Mucosa of rectum (tissue), 2 donors: ENCODE measurements at regions not wholly inside any gene's neighbourhood (a gene's known extent, or its start where the extent isn't known, plus 50 kb on each side); places are given as distances from the start of the nearest gene placed in this dataset.
A peak's percentile ranks its signal among the peaks of the same experiment; 100 is the strongest.

Experiments
- H3K27ac ChIP-seq, 2 donors: one replicate each; pipeline ENCODE4 v1.7.0; 2013; ENCODE audit warnings: inconsistent platforms in 2 of 2, low read depth in 2 of 2, low read length in 2 of 2
- H3K27me3 ChIP-seq, 2 donors: one replicate each; pipeline ENCODE4 v1.7.0; 2013; ENCODE audit warnings: low read length in 2 of 2; ENCODE audit not compliant: control insufficient read depth in 2 of 2, insufficient read depth in 2 of 2
- H3K36me3 ChIP-seq, 2 donors: one replicate each; pipeline ENCODE4 v1.7.0; 2013; ENCODE audit warnings: low read length in 2 of 2; ENCODE audit not compliant: control insufficient read depth in 2 of 2, insufficient read depth in 2 of 2
- H3K4me1 ChIP-seq, 2 donors: one replicate each; pipeline ENCODE4 v1.7.0; 2013; ENCODE audit warnings: low read length in 2 of 2, mild to moderate bottlenecking in 1 of 2; ENCODE audit not compliant: control insufficient read depth in 2 of 2, insufficient read depth in 2 of 2
- H3K4me3 ChIP-seq, 2 donors: one replicate each; pipeline ENCODE4 v1.7.0; 2013; ENCODE audit warnings: low read length in 2 of 2
- H3K9ac ChIP-seq, 2 donors: one replicate each; pipeline ENCODE4 v1.7.0; 2013; ENCODE audit warnings: low read length in 2 of 2, low read depth in 1 of 2, mild to moderate bottlenecking in 1 of 2
- H3K9me3 ChIP-seq, 2 donors: one replicate each; pipeline ENCODE4 v1.7.0; 2013; ENCODE audit warnings: low read length in 2 of 2; ENCODE audit not compliant: control insufficient read depth in 2 of 2
- donor health status: healthy.
- donor health status: Normal muscosa, but diverticular disease.

- Histone ChIP-seq H3K27me3 (peaks cover 0 to 3% of the 10 kb centered on the region in 2 donors), H3K9me3 (no peaks in the 10 kb centered on the region), H3K27ac (no peak overlapping the region), H3K4me1 (no peaks in the 10 kb centered on the region), H3K9ac (no peak overlapping the region), H3K4me3 (no peak overlapping the region), H3K36me3 (no peaks in the 10 kb centered on the region)
Observed at GRCh38 chrX:40953369-40953768, 131.9 kb upstream of the USP9X start.

- H3K4me1 ChIP-seq = no peaks in the 10 kb centered on the region
- no peak overlapping the region for H3K9ac ChIP-seq
- H3K36me3 ChIP-seq = no peaks in the 10 kb centered on the region
- H3K4me3 ChIP-seq = no peak overlapping the region
- no peak overlapping the region for H3K27ac ChIP-seq
- H3K27me3 ChIP-seq = peaks cover 0 to 4% of the 10 kb centered on the region in 2 donors
- H3K9me3 ChIP-seq = no peaks in the 10 kb centered on the region
Observed at GRCh38 chrX:40960041-40960440, 125.2 kb upstream of the USP9X start.

GRCh38 chrX:40962793-40963407 is 122.3 kb upstream of the USP9X start:
- H3K4me1 ChIP-seq = no peaks in the 10 kb centered on the region
- no peaks in the 10 kb centered on the region for H3K36me3 ChIP-seq
- no peak overlapping the region for H3K4me3 ChIP-seq
- no peak overlapping the region for H3K9ac ChIP-seq
- H3K9me3 ChIP-seq = no peaks in the 10 kb centered on the region
- H3K27me3 ChIP-seq = peaks cover 0 to 4% of the 10 kb centered on the region in 2 donors
- no peak overlapping the region for H3K27ac ChIP-seq

GRCh38 chrX:40964008-40964407 is 121.2 kb upstream of the USP9X start:
- H3K4me3 ChIP-seq = no peak overlapping the region
- no peak overlapping the region for H3K9ac ChIP-seq
- H3K27me3 ChIP-seq = peaks cover 0 to 4% of the 10 kb centered on the region in 2 donors
- H3K36me3 ChIP-seq = no peaks in the 10 kb centered on the region
- H3K9me3 ChIP-seq = no peaks in the 10 kb centered on the region
- peak overlapping the region in 1 of 2 donors; percentile 9 for H3K27ac ChIP-seq
- no peaks in the 10 kb centered on the region for H3K4me1 ChIP-seq

GRCh38 chrX:40964633-40965586 is 120.3 kb upstream of the USP9X start:
- no peak overlapping the region for H3K9ac ChIP-seq
- H3K27me3 ChIP-seq = peaks cover 0 to 4% of the 10 kb centered on the region in 2 donors
- H3K36me3 ChIP-seq = no peaks in the 10 kb centered on the region
- no peak overlapping the region for H3K27ac ChIP-seq
- H3K9me3 ChIP-seq = no peaks in the 10 kb centered on the region
- no peak overlapping the region for H3K4me3 ChIP-seq
- H3K4me1 ChIP-seq = no peaks in the 10 kb centered on the region

GRCh38 chrX:40966213-40966820 is 118.9 kb upstream of the USP9X start:
- Histone ChIP-seq H3K9ac (no peak overlapping the region), H3K27ac (no peak overlapping the region), H3K9me3 (no peaks in the 10 kb centered on the region), H3K4me3 (no peak overlapping the region), H3K4me1 (no peaks in the 10 kb centered on the region), H3K36me3 (no peaks in the 10 kb centered on the region), H3K27me3 (peaks cover 0 to 4% of the 10 kb centered on the region in 2 donors)

- Histone ChIP-seq H3K9ac (no peak overlapping the region), H3K27ac (no peak overlapping the region), H3K4me3 (no peak overlapping the region), H3K36me3 (no peaks in the 10 kb centered on the region), H3K4me1 (no peaks in the 10 kb centered on the region), H3K9me3 (no peaks in the 10 kb centered on the region), H3K27me3 (peaks cover 0 to 4% of the 10 kb centered on the region in 2 donors)
Observed at GRCh38 chrX:40968180-40968579, 117.1 kb upstream of the USP9X start.

- no peak overlapping the region for H3K9ac ChIP-seq
- no peaks in the 10 kb centered on the region for H3K4me1 ChIP-seq
- no peaks in the 10 kb centered on the region for H3K9me3 ChIP-seq
- H3K36me3 ChIP-seq = no peaks in the 10 kb centered on the region
- no peak overlapping the region for H3K27ac ChIP-seq
- no peak overlapping the region for H3K4me3 ChIP-seq
- H3K27me3 ChIP-seq = peaks cover 2 to 5% of the 10 kb centered on the region in 2 donors
Observed at GRCh38 chrX:40971736-40972135, 113.5 kb upstream of the USP9X start.

GRCh38 chrX:40973619-40974018 is 111.6 kb upstream of the USP9X start:
- no peaks in the 10 kb centered on the region for H3K4me1 ChIP-seq
- no peaks in the 10 kb centered on the region for H3K36me3 ChIP-seq
- H3K9ac ChIP-seq = no peak overlapping the region
- H3K27ac ChIP-seq = no peak overlapping the region
- no peaks in the 10 kb centered on the region for H3K9me3 ChIP-seq
- H3K4me3 ChIP-seq = no peak overlapping the region
- H3K27me3 ChIP-seq = peaks cover 2 to 5% of the 10 kb centered on the region in 2 donors

- no peaks in the 10 kb centered on the region for H3K36me3 ChIP-seq
- H3K9ac ChIP-seq = no peak overlapping the region
- H3K4me3 ChIP-seq = no peak overlapping the region
- peaks cover 2 to 5% of the 10 kb centered on the region in 2 donors for H3K27me3 ChIP-seq
- no peaks in the 10 kb centered on the region for H3K4me1 ChIP-seq
- no peak overlapping the region for H3K27ac ChIP-seq
- H3K9me3 ChIP-seq = no peaks in the 10 kb centered on the region
Observed at GRCh38 chrX:40975951-40976350, 109.3 kb upstream of the USP9X start.
